HS-5 (cell line): ENCODE measurements at regions not wholly inside any gene's neighbourhood (a gene's known extent, or its start where the extent isn't known, plus 50 kb on each side); places are given as distances from the start of the nearest gene placed in this dataset.
"Not testable (repeated sequence)": the region's sequence is repeated elsewhere in the genome, so short reads cannot be mapped to it uniquely, and the experiment has no call there.

Experiments used
- DNase-seq: peaks from one replicate; pipeline ENCODE4 v3.0.0-alpha.2; 2012; ENCODE audit warnings: low read depth

DNA sequence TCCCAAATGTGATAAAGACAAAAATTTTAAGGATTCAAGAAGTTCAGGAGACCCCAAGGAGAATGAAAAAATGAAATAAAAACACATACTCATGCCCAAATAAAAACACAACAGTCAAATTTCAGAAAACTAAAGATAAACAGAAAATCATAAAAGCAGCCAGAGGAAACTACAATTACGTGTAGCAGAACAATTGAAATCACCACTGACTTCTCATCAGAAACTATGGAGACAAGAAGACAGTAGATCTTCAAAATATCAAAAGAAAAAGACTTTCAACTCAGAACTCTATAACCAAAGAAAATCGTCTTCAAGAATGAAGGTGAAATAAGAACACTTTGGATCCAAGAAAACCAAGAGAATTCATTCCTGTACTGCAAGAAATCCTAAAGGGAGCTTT is 54.9 kb downstream of the DIO3 start:
- DNase-seq: no peak

DNA sequence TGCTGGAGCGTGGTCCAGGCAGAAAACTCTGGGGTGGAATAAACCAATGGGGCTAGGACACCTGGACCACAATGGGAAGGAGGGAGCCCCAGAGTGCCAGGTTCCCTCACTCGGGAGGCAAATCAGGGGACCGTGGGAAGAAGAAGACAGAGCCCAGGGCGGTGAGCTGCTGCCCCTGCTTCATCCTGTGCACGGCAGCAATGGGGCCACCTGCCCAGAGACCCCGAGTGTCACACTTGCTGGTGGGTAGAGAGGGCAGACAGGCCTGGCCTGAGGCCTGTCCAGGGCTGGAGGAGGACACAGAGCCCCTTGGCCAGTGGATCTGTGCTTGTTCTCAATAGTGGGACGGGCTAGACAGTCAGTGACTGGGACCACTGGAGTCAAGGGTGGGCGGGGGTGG is 58.2 kb downstream of the DIO3 start:
- no peak for DNase-seq

DNA sequence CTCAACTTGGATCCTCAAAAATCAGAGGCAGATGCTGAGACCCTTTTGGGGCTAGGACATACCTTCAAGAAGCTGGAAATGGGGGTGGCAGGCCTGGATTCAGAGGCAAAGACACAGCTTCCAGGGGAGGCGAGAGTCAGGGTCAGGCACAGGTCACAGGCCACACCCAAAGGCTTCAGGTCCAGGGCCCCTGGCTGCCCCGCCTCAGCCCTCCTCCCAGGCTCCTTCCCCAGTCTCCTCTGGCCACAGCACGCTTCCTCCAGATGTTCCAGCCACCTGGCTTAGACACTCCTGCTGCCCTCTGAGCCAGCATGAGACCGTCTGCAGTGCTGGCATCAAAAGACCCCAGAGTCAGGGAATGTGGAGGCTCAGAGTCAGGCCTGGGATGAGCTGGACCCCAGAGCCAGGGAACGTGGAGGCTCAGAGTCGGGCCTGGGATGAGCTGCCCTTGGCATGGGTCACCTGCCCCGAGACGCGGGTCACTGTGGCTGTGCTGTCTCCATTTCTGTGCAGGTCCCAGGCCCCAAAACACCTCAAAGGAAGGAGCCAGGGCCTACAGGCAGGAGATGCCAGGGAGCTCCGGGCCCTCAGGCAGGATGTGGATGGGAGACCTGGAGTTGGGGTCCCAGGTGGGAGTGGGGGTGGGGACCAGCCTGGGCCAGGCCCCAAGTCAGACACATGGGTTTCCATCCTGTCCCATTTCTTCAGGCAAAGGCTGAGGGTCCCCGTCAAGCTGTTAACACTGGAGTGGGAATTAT is 58.9 kb downstream of the DIO3 start:
- DNase-seq: no peak

DNA sequence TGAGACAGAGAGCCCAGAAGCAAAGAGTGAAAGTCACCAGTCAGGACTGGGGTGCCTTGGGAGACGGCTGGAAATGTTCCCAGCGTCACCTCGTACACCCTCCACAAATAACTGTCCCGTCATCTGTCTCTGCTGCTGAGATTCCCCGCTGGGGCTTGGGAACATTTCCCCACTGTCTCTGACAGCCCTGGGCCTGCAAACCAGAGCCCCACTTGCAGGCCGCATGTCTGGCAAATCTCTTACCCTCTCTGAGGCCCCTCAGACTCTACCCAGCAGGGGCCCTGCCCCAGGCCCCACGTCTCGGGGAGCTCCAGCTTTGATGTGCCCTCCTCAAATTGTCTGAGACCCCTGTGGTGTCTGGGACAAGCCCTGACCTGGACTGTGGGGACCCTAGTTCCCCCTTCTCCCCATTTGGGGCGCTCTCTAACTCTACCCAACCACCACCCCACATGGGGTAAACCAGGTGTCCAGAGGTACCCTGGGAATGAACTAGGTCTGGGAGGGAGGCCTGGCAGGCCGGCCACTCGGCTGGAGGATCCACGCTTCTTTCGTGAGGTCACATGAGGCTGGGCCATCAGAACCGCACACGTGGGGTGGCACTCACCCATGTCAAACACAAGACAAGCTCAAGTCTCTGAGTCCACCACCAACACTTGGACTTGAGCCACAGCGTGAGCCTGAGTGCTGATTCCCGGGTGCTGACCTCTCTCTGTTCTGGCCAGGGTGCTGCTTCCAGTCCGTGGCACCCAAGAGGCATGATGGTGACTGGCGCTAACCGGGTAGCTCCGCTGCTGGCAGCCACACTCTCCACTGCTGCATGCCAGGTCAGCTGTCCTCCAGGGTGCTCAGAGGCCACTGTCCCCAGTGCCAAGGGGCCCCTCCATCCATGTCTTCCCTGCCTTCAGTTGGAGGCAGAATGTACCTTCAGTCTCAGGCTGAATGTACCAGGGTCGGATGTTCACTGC is 59.8 kb downstream of the DIO3 start:
- no peak for DNase-seq

DNA sequence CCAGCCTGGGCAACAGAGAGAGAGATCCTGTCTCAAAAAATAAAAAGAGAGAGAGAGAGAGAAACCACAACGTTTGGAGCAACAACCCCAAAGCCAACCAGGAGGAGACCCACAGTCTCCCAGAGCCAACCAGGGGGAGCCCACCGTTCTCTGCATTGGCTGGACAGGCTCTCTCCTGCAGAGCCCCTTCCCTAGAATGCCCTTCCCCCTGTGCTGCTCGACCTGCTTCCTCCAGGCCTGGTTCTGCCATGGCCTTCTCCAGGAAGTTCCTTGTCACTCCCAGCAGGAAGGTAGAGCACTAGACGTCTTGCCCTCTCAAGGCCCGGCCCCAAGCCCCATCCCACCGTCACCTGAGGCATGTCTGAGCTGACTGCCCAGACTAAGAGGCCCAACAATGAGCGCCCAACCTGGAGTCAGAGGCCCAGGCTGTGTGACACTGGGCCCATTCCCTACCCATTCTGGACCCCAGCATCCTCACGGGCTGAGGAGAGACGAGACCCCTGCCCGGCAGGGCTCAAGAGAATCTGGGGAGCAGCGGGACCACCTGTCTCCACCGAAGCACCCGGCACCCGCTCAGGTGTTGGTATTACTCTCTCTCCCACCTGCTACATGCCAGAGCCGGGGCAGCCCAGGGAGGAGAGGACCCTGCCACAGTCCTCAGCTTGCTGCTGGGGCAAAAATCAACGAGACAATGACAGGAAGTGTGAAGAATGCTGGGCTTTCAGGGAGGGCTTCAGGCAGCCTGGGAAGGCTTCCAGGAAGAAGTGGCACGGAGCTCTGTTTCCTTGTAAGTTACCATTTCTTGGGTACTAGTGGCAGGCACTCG is 61.2 kb downstream of the DIO3 start:
- no peak for DNase-seq

DNA sequence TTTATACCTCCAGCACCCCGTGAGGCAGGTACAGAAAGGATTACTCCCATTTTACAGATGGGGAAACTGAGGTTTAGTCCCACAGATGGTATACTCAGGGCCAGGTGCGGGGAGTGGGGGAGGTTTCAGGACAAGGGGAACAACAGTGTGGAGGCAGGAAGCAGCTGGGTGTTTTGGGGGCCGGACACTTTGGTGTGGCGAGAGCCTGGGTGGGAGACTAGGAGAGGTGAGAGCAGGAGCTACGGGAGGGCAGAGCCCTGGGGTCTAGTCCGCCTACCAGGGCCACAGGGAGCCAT is 61.7 kb downstream of the DIO3 start:
- DNase-seq: no peak

DNA sequence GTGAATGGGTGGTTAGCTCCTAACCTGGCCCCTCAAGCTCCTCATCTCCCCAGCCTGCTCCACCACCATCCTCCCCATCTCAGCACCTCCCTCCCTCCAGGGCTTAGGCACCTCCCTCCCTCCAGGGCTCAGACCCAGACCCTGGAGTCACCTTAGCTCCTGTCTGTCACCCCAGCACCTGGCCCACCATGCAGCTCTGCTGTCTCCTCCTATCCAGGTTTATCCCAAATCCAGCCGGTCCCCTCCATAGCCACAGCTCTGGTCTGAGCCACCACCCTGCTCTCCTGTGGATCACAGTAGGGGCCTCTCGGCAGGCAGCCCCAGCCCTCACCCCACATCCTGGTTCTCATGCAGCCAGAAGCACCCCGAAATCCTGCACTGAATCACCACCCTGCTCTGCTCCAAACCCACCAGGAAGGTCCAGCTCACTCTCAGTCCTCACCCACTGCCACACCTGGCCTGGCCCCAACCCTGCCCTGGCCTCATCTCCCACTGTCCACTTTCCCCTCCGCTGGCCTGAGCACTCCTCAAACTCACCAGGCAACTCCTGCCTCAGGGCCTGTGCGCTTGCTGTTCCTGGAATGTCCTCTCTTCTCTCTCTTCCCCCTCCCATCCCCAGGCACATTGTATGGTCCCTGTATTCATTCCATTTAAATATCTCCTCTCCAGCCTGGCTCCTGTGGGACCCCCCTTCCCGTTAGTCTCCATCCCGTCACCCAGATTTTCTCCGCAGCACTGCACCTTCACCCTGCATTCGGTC is 62.6 kb downstream of the DIO3 start:
- no peak for DNase-seq

DNA sequence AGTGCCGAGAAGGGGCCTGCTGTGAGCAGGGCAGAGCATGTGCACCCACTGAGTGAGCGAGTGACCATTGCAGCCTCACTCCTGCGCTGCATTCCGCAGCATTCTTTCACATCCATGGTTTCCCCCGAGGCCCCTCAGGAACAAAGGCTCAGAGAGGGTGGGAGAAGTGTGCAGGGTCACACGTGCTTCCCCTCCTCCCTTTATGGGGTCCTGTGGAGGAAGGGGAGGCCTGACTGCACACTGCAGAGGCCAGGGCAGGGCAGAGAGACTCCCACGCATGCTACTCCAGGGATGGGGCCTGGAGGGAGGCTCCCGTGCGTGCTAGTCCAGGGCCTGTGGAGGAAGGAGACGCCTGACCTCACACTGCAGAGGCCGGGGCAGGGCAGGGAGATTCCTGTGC is 63.2 kb downstream of the DIO3 start:
- DNase-seq: no peak

DNA sequence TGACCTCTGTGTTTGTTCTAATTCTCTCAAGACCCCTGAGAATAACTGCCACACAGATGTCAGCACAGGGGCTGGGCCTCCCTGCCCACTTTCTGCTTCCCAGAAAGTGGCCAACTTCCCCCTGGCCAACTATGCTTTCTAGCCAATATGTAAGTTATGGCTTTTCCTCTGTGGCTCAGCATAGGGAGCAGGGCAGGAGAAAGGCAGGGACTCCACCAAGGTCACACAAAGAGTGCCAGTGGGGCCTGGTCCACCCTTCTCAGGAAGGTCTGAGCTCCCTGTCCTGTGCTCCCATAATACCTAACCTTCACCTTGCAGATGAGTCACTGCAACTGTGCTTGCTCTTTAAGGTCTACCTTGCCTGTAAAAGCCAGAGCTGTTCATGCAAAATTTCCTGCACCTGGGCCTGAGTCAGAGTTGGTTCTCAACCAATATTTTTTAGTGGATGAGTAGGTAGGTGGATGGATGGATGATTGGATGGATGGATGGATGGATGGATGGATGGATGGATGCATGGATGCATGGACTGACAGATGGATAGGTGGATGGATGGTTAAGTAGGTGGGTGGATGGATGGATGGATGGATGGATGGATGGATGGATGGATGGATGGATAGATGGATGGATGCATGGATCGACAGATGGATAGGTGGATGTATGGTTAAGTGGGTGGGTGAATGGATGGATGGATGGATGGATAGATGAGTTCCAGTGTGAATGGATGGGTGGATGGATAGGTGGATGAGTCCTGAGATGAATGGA is 64.2 kb downstream of the DIO3 start:
- DNase-seq: no peak

DNA sequence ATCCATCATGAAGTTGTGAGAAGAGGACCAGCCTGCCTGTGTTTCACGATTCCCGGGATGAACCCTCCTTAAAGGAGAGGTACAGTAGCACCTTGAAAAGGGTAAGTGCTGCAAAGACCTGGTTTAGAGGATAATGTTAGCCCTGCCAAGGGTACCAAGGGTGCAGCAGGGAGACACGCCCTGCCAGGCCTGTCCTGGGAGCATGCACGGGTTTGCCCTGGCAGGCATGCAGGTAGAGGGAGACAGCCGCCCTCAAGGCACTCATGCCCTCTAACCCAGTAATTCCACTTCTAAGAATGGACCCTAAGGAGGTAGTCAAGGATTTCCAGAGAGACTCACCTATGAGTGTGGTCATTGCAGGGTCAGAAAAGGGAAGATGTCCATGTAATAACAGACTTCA is 65.0 kb downstream of the DIO3 start:
- DNase-seq: no peak

DNA sequence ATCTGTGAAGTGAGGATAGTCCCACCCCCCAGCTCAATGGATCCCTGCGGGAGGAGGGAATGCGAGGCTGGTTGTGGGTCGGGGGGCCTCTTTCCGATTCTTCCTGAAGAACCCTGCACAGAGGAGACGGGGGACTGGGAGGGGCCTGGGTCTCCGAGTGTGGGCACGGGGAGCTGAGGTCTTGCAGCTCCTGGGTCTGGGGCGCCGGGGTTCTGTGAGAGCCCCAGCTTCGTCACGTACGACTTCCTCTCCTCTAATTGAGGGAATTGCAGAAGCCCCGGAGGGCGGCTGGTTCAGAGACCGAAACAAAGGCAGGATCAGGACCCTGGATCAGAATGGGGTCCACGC is 66.6 kb downstream of the DIO3 start:
- no peak for DNase-seq

DNA sequence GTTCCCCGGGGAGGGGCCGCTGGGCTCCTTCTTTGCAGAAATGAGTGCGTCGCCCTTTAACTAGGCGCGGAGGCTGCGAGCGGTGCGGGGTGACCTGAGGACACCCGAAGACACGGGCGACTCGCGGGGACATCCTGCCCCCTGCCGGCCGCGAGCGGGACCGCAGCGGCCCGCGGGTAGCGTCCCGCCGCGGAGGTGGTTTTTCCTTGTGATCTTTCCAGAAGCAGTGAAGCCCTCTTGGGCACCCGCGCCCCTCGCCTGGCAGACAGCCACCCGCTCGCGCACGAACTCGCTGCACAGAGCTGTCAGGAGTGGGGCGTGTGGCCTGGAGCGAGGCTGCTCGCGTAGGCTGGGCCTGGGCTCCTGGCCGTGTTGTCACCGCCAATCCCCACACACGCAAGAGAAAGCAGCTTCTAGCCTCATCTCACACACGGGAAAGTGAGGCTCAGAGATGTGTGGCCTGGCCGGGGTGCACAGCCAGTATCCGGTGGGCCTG is 67.2 kb downstream of the DIO3 start:
- peak; percentile 0 for DNase-seq

DNA sequence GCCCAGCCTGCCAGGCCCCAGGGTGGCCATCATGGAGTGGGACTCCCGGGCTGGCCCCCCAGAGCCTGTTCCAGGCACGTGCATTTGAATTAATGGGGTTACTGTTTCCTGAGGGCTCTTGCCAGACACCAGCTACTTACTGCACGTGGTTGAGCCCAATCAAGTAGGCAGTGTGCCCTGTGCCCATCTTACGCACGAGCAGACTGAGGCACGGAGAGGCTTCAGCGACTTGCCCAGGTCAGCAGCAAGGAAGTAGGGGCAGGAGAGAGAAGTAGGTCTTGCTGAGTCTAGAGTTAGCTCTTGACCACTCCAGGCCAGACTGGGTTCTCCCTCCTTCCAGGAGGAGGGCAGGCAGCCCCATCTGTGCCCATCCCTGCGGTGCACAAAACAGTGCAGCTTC is 67.7 kb downstream of the DIO3 start:
- DNase-seq: no peak

DNA sequence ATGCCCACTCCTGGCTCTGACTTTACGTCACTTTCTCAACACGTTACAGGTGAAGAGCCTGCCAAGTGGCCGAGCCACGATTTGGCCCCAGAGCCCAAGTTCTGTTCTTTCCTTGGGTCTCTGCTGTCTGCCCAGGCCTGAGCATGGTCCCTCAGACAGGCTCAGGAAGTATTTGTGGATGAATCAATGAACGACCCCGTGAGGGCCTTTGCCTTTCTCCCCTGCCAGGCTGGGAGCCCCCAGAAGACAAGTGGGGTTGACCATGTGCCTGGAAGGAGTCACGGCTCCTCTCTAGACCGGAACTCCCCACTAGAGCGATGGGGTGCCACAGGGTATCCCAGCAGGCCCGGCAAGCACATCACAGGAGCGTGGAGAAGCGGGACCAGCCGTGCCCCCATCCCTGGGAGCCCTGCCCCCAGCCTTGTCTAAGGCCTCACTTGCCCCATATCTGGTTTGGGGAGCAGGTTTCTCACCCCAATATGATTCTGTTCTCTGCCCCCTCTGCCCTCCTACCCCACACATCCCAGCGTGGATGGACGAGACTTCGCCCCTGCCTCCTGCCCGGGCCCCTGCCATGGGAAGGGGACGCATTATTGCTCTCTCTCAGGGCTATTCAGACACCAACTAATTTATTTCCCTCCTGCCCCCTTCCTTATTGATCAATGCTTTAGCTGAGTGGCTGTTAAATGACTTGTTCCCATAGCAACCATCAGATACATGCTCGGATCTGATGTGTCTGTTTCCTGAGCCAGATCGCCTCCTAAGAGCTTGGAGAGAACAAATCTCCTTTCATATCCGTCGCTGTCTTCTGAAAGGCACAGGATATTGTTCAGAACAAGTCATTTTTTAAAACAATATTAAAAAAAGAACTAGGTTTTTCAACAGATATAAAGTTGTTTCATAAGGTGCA is 69.0 kb downstream of the DIO3 start:
- no peak for DNase-seq

DNA sequence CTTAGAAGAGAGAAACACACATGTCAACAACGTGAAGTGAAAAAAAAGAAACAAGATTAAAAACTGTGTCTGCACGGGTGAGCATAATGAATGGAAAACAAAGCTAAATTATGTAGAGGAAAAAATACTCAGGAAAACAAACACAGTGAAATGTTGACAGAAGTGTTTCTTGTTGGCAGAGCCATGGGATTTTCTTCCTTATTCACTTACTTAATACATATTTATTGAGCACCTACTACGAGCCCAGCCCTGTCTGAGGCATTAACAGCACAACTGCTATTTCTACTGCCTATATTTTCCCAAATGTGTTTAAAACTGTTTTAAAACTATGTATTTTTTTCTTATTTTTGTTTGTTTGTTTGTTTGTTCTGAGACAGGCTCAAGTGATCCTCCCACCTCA is 69.9 kb downstream of the DIO3 start:
- DNase-seq: no peak

DNA sequence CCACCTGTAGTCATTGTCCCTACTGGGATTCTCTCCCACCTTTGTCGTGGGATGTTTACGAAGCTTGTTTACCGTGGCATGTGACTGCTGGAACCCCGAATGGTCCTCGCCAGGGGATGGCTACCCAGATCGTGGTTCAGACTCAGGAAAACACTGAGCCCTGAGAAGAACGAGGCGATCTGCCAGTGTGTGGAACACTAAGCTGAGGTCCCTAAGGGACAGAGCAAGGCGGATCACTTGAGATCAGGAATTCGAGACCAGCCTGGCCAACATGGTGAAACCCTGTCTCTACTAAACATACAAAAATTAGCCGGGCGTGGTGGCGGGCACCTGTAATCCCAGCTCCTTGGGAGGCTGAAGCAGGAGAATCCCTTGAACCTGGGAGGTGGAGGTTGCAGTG is 70.7 kb downstream of the DIO3 start:
- not testable (repeated sequence) for DNase-seq

DNA sequence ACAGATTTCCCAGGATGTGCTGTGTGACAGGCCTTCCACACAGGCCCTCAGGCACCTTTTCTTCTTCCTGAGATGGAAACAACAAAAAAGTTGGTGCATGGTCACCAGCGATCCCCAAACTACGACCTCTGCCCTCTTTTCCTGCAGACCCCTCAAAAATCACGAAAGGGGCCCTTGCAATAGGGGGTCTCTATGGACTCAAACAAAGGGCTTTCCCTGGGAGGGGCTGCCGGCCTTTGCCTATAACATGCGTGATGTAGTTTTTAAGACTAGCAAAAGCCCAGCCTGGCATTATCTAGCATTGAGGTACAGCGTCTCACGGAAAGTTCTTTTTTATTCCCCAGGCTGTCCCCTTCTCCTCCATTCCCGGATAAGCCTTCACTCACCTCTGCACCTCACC is 71.2 kb downstream of the DIO3 start:
- DNase-seq: no peak

DNA sequence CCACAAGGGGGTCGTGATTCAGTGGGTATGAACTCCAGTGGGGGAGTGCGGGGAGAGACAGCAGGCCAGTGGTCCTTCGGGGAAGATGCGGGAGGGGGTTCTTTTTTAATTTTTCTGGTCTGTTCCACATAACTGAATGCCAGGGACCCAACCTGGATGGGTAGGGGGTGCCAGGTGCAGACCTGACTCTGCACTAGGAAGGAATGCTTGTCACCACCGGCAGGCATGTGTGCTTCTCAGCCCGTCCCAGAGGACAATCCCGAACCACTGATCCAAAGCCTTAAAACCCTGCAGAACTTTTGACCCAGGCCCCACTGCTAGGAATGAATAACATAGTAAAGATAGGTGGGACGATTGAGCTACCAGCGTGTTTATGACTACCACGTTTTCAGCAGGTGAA is 72.0 kb downstream of the DIO3 start:
- no peak for DNase-seq

DNA sequence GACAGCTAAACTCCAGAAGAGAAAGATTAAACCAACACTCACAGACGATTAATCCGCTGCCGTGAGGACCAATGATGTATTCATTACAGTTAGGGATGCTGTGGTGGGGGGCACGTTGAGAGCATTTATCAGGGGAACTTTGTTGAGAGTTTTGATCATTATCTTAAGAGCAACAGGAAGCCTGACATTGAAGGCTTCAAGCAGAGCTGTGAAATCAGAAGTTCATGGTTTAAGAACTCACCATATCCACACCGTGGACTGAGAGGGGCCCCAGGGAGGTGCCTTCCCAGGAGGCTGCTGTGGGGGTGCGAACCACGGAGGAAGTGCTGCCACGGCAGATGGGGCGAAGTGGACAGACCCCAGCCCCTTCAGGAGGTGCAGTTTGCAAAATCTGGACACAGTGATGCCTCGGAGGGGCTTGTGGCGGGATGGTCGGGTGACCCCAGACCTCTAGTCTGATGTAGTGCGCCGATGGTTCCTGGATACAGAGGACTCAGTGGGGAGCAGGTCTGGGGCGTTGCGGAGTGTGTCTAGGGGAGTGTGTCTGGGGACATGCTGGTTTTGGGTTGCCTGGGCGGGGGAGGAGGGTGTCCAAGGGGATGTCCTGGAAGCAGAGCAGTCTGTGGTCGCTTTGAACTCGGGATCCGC is 73.0 kb downstream of the DIO3 start:
- no peak for DNase-seq
